Nephron progenitor cell (in vitro differentiated cells): ENCODE measurements at regions not wholly inside any gene's neighbourhood (a gene's known extent, or its start where the extent isn't known, plus 50 kb on each side); places are given as distances from the start of the nearest gene placed in this dataset.

Source experiments
- DNase-seq: peaks from one replicate; pipeline ENCODE4 v3.0.0; 2021
- H3K27ac Mint-ChIP-seq: 2 replicates; pipeline ENCODE4 v1.8.0; 2021; ENCODE audit warnings: mild to moderate bottlenecking, moderate library complexity, mixed read lengths
- H3K27me3 Mint-ChIP-seq: 2 replicates; pipeline ENCODE4 v1.8.0; 2021; ENCODE audit warnings: mild to moderate bottlenecking, low read depth, mixed read lengths; ENCODE audit not compliant: poor library complexity
- H3K36me3 Mint-ChIP-seq: 2 replicates; pipeline ENCODE4 v1.8.0; 2021; ENCODE audit warnings: low read depth, mixed read lengths
- H3K4me1 Mint-ChIP-seq: 2 replicates; pipeline ENCODE4 v1.8.0; 2021; ENCODE audit warnings: mixed read lengths
- H3K4me3 Mint-ChIP-seq: 2 replicates; pipeline ENCODE4 v1.8.0; 2021; ENCODE audit warnings: mild to moderate bottlenecking, moderate library complexity, mixed read lengths
- H3K9me3 Mint-ChIP-seq: 2 replicates; pipeline ENCODE4 v1.8.0; 2021; ENCODE audit warnings: mild to moderate bottlenecking, moderate library complexity, mixed read lengths
- TF ChIP-seq, protein P1 (sequence below): fragments of 200-600 bp; sonication (generic); IDR thresholded peaks from 2 replicates; pipeline ENCODE4 v1.5.0; 2021; ENCODE audit warnings: antibody characterized with exemption

DNA sequence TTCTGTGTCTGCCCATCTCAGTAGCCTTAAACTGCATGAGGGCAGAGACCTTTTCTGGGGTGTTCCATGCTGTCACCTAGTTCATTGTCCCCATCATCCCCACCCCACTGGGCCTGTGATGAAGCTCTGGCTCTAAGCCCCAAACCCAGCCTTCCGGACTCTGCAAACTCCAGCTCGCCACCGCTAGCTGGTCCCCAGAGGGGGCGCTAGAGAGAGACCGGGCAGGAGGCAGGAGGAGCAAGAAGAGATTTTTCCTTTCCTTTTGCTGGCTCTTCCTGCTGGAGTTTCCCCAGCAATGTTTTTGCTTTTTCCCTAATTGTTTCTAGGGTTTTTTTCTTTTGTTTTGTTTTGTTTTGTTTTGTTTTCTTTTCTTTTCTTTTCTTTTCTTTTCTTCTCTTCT, 234.4 kb downstream of the TEX36 start:
- H3K36me3 Mint-ChIP-seq, result no peaks in the 10 kb centered on the region
- H3K4me3 Mint-ChIP-seq, result no peak overlapping the region
- peak; percentile 41 for DNase-seq

DNA sequence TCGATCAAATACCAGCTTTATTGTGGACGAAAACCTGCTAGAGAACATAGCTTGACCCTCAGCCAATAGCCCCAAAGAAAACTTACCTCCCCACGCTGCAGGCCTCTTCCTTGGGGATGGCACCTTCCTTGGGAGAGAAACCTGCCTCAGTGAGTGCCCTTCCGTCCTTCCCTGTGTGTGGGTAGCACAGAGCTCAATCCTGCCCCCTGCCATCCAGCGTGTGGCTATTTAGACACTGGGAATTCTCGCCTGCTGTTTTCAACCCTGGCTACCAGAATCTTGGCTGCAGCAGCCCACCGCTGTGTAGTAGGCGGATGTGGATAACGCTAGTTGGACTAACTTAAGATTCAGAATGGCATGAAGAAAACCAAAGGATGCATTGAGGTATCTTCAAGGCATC, 238.2 kb downstream of the TEX36 start:
- TF ChIP-seq, protein P1, sequence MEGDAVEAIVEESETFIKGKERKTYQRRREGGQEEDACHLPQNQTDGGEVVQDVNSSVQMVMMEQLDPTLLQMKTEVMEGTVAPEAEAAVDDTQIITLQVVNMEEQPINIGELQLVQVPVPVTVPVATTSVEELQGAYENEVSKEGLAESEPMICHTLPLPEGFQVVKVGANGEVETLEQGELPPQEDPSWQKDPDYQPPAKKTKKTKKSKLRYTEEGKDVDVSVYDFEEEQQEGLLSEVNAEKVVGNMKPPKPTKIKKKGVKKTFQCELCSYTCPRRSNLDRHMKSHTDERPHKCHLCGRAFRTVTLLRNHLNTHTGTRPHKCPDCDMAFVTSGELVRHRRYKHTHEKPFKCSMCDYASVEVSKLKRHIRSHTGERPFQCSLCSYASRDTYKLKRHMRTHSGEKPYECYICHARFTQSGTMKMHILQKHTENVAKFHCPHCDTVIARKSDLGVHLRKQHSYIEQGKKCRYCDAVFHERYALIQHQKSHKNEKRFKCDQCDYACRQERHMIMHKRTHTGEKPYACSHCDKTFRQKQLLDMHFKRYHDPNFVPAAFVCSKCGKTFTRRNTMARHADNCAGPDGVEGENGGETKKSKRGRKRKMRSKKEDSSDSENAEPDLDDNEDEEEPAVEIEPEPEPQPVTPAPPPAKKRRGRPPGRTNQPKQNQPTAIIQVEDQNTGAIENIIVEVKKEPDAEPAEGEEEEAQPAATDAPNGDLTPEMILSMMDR, result no peak
- Mint-ChIP-seq H3K36me3 (no peaks in the 10 kb centered on the region), H3K4me1 (peaks cover 12% of the 10 kb centered on the region), H3K4me3 (no peak overlapping the region), H3K9me3 (no peaks in the 10 kb centered on the region), H3K27ac (no peak overlapping the region), H3K27me3 (peaks cover 13% of the 10 kb centered on the region)
- DNase-seq, result no peak

More for the DNA sequence above, 234.4 kb downstream of the TEX36 start:
- H3K27ac Mint-ChIP-seq, result no peak overlapping the region
- TF ChIP-seq, protein P1, result peak; percentile 51
- H3K9me3 Mint-ChIP-seq, result peaks cover 4% of the 10 kb centered on the region
- peaks cover 13% of the 10 kb centered on the region for H3K27me3 Mint-ChIP-seq
- peaks cover 15% of the 10 kb centered on the region for H3K4me1 Mint-ChIP-seq

DNA sequence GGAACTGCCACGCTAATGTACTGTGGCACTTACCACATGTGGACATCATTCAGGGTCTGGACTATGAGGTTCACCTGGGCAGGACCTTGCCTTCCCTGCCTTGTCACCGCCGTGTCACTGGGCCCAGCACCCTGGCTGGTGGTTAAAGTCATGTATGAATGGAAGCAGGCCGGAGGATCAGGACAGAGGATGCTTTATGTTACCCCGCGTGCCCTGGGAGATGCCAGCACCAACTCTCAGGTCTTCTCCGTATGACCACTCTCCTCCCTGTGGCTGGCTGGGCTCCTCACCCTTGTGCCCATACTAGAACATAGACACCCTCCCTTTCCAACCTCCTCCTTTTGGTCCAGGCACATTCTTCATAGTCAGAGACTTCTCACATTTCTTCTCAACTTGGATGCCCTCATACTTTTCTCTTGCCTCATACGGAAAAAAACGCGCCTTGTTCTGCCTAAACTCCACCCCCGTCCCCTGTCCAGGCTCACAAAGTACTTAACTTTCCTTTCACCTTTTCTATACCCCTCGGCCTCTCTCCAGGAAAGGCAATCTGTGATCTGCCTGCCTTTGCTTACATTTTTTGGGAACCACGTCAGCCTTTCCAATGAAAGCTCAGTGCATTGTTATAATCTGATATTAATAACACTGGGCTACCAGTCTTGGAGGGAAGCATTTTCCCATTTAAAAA, 240.0 kb downstream of the TEX36 start:
- Mint-ChIP-seq H3K9me3 (no peaks in the 10 kb centered on the region), H3K27me3 (peaks cover 13% of the 10 kb centered on the region), H3K27ac (no peak overlapping the region)

DNA sequence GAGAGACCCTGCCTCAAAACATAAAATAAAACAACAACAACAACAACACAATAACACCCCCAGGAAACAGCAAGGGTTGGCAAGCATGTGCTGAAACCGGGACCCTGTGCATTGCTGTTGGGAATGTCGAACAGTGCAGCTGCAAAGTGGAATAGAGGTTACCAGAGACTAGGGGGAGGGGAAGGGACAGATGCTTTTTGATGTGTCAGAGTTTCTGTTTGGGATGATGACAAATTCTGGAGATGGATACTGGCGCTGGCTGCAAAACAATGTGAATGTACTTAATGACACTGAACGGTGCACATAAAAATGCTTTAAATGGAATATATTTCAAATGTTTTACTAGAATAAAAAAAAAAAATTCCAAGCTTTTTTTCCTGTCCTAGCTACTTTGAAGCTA, 241.8 kb downstream of the TEX36 start:
- peaks cover 12% of the 10 kb centered on the region for H3K4me1 Mint-ChIP-seq
- no peaks in the 10 kb centered on the region for H3K36me3 Mint-ChIP-seq
- H3K27ac Mint-ChIP-seq, result no peak overlapping the region
- DNase-seq, result no peak
- no peaks in the 10 kb centered on the region for H3K9me3 Mint-ChIP-seq
- peaks cover 9% of the 10 kb centered on the region for H3K27me3 Mint-ChIP-seq
- TF ChIP-seq, protein P1, result no peak
- H3K4me3 Mint-ChIP-seq, result no peak overlapping the region

More for the DNA sequence above, 240.0 kb downstream of the TEX36 start:
- Mint-ChIP-seq H3K4me1 (peaks cover 12% of the 10 kb centered on the region), H3K4me3 (no peak overlapping the region), H3K36me3 (no peaks in the 10 kb centered on the region)
- DNase-seq, result no peak
- TF ChIP-seq, protein P1, result no peak

DNA sequence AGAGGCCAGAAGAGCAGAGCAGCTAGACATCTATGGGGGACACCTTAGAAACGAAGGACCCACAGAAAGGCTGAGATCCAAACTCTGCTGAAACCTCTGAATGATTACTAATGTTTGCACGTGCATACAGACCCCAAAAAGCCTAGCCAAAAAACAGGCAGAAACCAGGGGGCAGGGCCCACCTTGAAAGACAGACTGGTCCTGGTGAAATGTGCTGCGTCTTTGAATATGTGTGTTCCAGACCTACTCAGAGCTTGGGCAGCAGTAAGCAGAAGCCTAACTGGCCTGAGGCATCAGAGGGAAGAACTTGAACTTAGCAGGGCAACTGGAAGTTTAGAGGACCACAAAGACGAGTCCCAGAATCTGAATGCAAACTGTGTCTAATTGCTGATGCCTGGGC, 251.8 kb downstream of the TEX36 start:
- TF ChIP-seq, protein P1, result no peak

DNA sequence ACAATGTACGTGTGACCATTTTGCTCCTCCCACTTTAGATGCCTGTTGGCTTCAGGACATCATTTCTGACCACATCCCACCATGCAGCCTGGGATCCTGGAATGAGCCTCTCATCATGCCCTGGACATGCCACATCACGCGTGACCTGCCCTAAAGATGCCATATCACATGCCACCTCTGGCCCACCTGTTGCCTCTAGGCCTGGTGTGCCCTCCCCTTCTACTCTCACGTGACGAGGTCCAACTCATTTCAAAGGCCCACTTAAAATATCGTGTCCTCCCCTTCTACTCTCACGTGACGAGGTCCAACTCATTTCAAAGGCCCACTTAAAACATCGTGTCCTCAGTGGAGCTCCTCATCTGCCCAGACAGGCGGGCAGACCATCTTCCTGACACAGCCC, 254.9 kb downstream of the TEX36 start:
- no peak for DNase-seq
- Mint-ChIP-seq H3K4me1 (no peaks in the 10 kb centered on the region), H3K27me3 (peaks cover 8% of the 10 kb centered on the region), H3K36me3 (no peaks in the 10 kb centered on the region), H3K4me3 (peak overlapping the region; percentile 24), H3K9me3 (peaks cover 13% of the 10 kb centered on the region), H3K27ac (peak overlapping the region; percentile 71)
- TF ChIP-seq, protein P1, result no peak

More for the DNA sequence above, 251.8 kb downstream of the TEX36 start:
- no peak overlapping the region for H3K27ac Mint-ChIP-seq
- H3K36me3 Mint-ChIP-seq, result no peaks in the 10 kb centered on the region
- DNase-seq, result no peak
- no peak overlapping the region for H3K4me3 Mint-ChIP-seq
- H3K4me1 Mint-ChIP-seq, result no peaks in the 10 kb centered on the region
- H3K27me3 Mint-ChIP-seq, result peaks cover 6% of the 10 kb centered on the region
- peaks cover 31% of the 10 kb centered on the region for H3K9me3 Mint-ChIP-seq
